ENCODE measurements at regions not wholly inside any gene's neighbourhood (a gene's known extent, or its start where the extent isn't known, plus 50 kb on each side); places are given as distances from the start of the nearest gene placed in this dataset.

- no peak for TF ChIP-seq CTCF (IDR thresholded peaks at IDR 0.05)
- no peak for TF ChIP-seq POLR2A (IDR thresholded peaks at IDR 0.05)
These were observed 50.8 kb upstream of the TNFSF18 start for GRCh38 chr1:173101589-173101988.

Data from suprapubic skin (tissue), 3 donors.